ENCODE measurements at regions not wholly inside any gene's neighbourhood (a gene's known extent, or its start where the extent isn't known, plus 50 kb on each side); places are given as distances from the start of the nearest gene placed in this dataset.
A peak's percentile ranks its signal among the peaks of the same experiment; 100 is the strongest.

DNA sequence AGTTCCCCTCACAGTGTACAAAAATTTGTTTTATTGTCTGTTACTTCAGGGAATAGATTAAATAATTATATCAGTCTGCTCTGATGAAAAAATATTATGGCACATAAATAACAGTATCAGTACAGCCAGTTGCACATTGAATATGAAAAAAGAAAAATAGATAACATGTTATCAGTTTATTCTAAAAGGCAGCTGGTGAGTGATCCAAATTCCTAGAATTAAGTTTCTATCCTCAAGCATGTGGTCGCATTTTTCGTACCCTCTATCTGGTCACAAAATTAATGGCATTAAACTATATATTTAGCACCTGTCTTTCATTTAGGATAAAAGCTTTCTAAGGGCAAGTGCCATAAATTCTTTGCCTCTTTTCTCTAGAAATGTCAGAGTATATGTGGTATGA is 944.8 kb upstream of the PCDH9 start:
- no peaks in the 10 kb centered on the region for H3K9me3 ChIP-seq (ENCODE audit: control insufficient read depth, low read depth, low read length)
- peaks cover 8% of the 10 kb centered on the region for H3K4me1 ChIP-seq (ENCODE audit: control insufficient read depth, extremely low read depth, insufficient read depth, low read length)
- no peak for TF ChIP-seq EZH2 (IDR thresholded peaks at IDR 0.05; ENCODE audit: low read length)
- TF ChIP-seq, protein P1, sequence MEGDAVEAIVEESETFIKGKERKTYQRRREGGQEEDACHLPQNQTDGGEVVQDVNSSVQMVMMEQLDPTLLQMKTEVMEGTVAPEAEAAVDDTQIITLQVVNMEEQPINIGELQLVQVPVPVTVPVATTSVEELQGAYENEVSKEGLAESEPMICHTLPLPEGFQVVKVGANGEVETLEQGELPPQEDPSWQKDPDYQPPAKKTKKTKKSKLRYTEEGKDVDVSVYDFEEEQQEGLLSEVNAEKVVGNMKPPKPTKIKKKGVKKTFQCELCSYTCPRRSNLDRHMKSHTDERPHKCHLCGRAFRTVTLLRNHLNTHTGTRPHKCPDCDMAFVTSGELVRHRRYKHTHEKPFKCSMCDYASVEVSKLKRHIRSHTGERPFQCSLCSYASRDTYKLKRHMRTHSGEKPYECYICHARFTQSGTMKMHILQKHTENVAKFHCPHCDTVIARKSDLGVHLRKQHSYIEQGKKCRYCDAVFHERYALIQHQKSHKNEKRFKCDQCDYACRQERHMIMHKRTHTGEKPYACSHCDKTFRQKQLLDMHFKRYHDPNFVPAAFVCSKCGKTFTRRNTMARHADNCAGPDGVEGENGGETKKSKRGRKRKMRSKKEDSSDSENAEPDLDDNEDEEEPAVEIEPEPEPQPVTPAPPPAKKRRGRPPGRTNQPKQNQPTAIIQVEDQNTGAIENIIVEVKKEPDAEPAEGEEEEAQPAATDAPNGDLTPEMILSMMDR (optimal IDR thresholded peaks at IDR 0.05 in 1 of 3, IDR thresholded peaks at IDR 0.05 in 1 of 3, conservative IDR thresholded peaks at IDR 0.05 in 1 of 3; ENCODE audit: extremely low read depth in 1 of 3, insufficient read depth in 2 of 3, low read length in 3 of 3) = no peak
- no peak overlapping the region for H3K4me2 ChIP-seq (ENCODE audit: control insufficient read depth, extremely low read depth, insufficient read depth, low read depth, low read length)
- no peaks in the 10 kb centered on the region for H3K9me1 ChIP-seq (ENCODE audit: control insufficient read depth, extremely low read depth, insufficient read depth, low read length)
- H4K20me1 ChIP-seq (ENCODE audit: control insufficient read depth, extremely low read depth, insufficient read depth, low read length) = no peaks in the 10 kb centered on the region
- dilution Hi-C loops (cut with MboI; ENCODE audit: extremely low pct_ligation_motif_present, low sequenced_read_pairs) = no loop called here
- H3K27me3 ChIP-seq (ENCODE audit: control insufficient read depth, extremely low read depth, insufficient read depth, low read length) = no peaks in the 10 kb centered on the region
- H3K27ac ChIP-seq (ENCODE audit: control insufficient read depth, insufficient read depth, low read length) = no peak overlapping the region
- no peak overlapping the region for H3K9ac ChIP-seq (ENCODE audit: control insufficient read depth, extremely low read depth, insufficient read depth, low read length)
- H3K36me3 ChIP-seq (ENCODE audit: control insufficient read depth in 2 of 2, extremely low read depth in 1 of 2, insufficient read depth in 2 of 2, low read length in 2 of 2) = no peaks in the 10 kb centered on the region
- FAIRE-seq = no peak
- no peak for DNase-seq (ENCODE audit: low read depth, low spot score)
- H3K79me2 ChIP-seq (ENCODE audit: control insufficient read depth, insufficient read depth, low read length) = no peaks in the 10 kb centered on the region
- H3K4me3 ChIP-seq (ENCODE audit: control insufficient read depth in 2 of 3, extremely low read depth in 1 of 3, insufficient read depth in 2 of 3, low read depth in 1 of 3, low read length in 3 of 3) = no peak overlapping the region
- no peak overlapping the region for H2AFZ ChIP-seq (ENCODE audit: control insufficient read depth, low read length)

DNA sequence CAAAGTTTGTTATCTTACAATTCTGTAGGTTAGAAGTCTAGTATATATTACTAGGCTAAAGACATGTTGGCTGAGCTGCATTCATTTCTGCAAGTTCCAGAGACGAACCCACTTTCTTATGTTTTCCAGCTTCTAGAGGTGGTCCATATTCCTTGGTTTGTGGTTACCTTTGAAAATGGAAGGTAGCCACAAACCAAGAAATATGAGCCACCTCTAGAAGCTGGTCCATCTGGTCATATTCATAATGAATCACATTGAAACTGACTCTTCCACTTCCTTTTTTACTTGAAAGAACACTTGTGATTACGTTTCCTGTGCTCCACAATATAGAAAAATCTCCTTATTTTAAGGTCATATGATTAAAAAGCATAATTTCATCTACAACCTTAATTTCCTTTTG is 943.0 kb upstream of the PCDH9 start:
- H4K20me1 ChIP-seq (ENCODE audit: control insufficient read depth, extremely low read depth, insufficient read depth, low read length) = no peaks in the 10 kb centered on the region
- H3K27ac ChIP-seq (ENCODE audit: control insufficient read depth, insufficient read depth, low read length) = no peak overlapping the region
- peaks cover 8% of the 10 kb centered on the region for H3K4me1 ChIP-seq (ENCODE audit: control insufficient read depth, extremely low read depth, insufficient read depth, low read length)
- no peak overlapping the region for H3K9ac ChIP-seq (ENCODE audit: control insufficient read depth, extremely low read depth, insufficient read depth, low read length)
- H3K36me3 ChIP-seq (ENCODE audit: control insufficient read depth in 2 of 2, extremely low read depth in 1 of 2, insufficient read depth in 2 of 2, low read length in 2 of 2) = no peaks in the 10 kb centered on the region
- H3K4me2 ChIP-seq (ENCODE audit: control insufficient read depth, extremely low read depth, insufficient read depth, low read depth, low read length) = no peak overlapping the region
- no peak for TF ChIP-seq EZH2 (IDR thresholded peaks at IDR 0.05; ENCODE audit: low read length)
- TF ChIP-seq, protein P1 (optimal IDR thresholded peaks at IDR 0.05 in 1 of 3, IDR thresholded peaks at IDR 0.05 in 1 of 3, conservative IDR thresholded peaks at IDR 0.05 in 1 of 3; ENCODE audit: extremely low read depth in 1 of 3, insufficient read depth in 2 of 3, low read length in 3 of 3) = no peak
- no peaks in the 10 kb centered on the region for H3K27me3 ChIP-seq (ENCODE audit: control insufficient read depth, extremely low read depth, insufficient read depth, low read length)
- H3K4me3 ChIP-seq (ENCODE audit: control insufficient read depth in 2 of 3, extremely low read depth in 1 of 3, insufficient read depth in 2 of 3, low read depth in 1 of 3, low read length in 3 of 3) = no peak overlapping the region
- dilution Hi-C loops (cut with MboI; ENCODE audit: extremely low pct_ligation_motif_present, low sequenced_read_pairs) = no loop called here
- H3K9me3 ChIP-seq (ENCODE audit: control insufficient read depth, low read depth, low read length) = no peaks in the 10 kb centered on the region
- H2AFZ ChIP-seq (ENCODE audit: control insufficient read depth, low read length) = peak overlapping the region; percentile 51
- H3K79me2 ChIP-seq (ENCODE audit: control insufficient read depth, insufficient read depth, low read length) = no peaks in the 10 kb centered on the region
- H3K9me1 ChIP-seq (ENCODE audit: control insufficient read depth, extremely low read depth, insufficient read depth, low read length) = no peaks in the 10 kb centered on the region
- FAIRE-seq (no peak), DNase-seq (ENCODE audit: low read depth, low spot score) (peak; percentile 11)

All from keratinocyte (primary cell).